GM23338 (cell line): ENCODE measurements at regions not wholly inside any gene's neighbourhood (a gene's known extent, or its start where the extent isn't known, plus 50 kb on each side); places are given as distances from the start of the nearest gene placed in this dataset.

Experiments
- CREB1 ChIP-seq: fragments of 250-450 bp; sonication (Bioruptor Pico); IDR thresholded peaks from 2 replicates; pipeline ENCODE4 v1.5.0; 2020; ENCODE audit warnings: low read depth, mild to moderate bottlenecking, moderate library complexity
- CTCF ChIP-seq, 2 experiments: fragments of 200-600 bp in 1 of 2; sonication (generic) in 1 of 2; conservative IDR thresholded peaks; 2 replicates each; pipeline versions ENCODE4 v1.5.1 to v1.6.1; 2016 to 2017; ENCODE audit warnings: antibody characterized with exemption in 2 of 2, low read depth in 2 of 2, mild to moderate bottlenecking in 2 of 2, moderate library complexity in 1 of 2
- ETS1 ChIP-seq: IDR thresholded peaks from 2 replicates; pipeline ENCODE4 v1.6.1; 2016; ENCODE audit warnings: antibody characterized with exemption
- EZH2 ChIP-seq: fragments of 200-600 bp; sonication (generic); IDR thresholded peaks from one replicate; pipeline ENCODE4 v1.8.0; 2017; ENCODE audit warnings: antibody characterized with exemption, mild to moderate bottlenecking, low read depth; ENCODE audit not compliant: unreplicated experiment
- EZH2phosphoT487 ChIP-seq: fragments of 200-600 bp; sonication (generic); IDR thresholded peaks from one replicate; pipeline ENCODE4 v1.8.1; 2018; ENCODE audit warnings: antibody characterized with exemption; ENCODE audit not compliant: unreplicated experiment
- JUNB ChIP-seq: IDR thresholded peaks from one replicate; pipeline ENCODE4 v1.6.1; 2016; ENCODE audit warnings: antibody characterized with exemption; ENCODE audit not compliant: unreplicated experiment
- NANOG ChIP-seq: IDR thresholded peaks from 2 replicates; pipeline ENCODE4 v1.6.1; 2016; ENCODE audit warnings: antibody characterized with exemption, borderline replicate concordance
- POLR2AphosphoS5 ChIP-seq: IDR thresholded peaks from 2 replicates; pipeline ENCODE4 v1.6.1; 2016; ENCODE audit warnings: antibody characterized with exemption, low read depth
- REST ChIP-seq: IDR thresholded peaks from one replicate; pipeline ENCODE4 v1.6.1; 2018; ENCODE audit warnings: antibody characterized with exemption; ENCODE audit not compliant: unreplicated experiment
- STAT1 ChIP-seq: IDR thresholded peaks from one replicate; pipeline ENCODE4 v1.6.1; 2016; ENCODE audit warnings: antibody characterized with exemption; ENCODE audit not compliant: unreplicated experiment
- ZNF114 ChIP-seq: fragments of 250-450 bp; sonication (Bioruptor Pico); IDR thresholded peaks from 2 replicates; pipeline ENCODE4 v1.5.0; 2020; ENCODE audit warnings: mild to moderate bottlenecking, moderate library complexity
- ZNF331 ChIP-seq: fragments of 250-450 bp; sonication (Bioruptor Pico); IDR thresholded peaks from 2 replicates; pipeline ENCODE4 v1.5.0; 2020; ENCODE audit warnings: low read depth, mild to moderate bottlenecking, moderate library complexity
- ZNF462 ChIP-seq: fragments of 250-450 bp; sonication (Bioruptor Pico); IDR thresholded peaks from 2 replicates; pipeline ENCODE4 v1.5.0; 2020; ENCODE audit warnings: mild to moderate bottlenecking, moderate library complexity

- TF ChIP-seq NANOG = peak; percentile 59; the same call in 1 of the 2 replicates
- no peak for TF ChIP-seq REST
- no peak for TF ChIP-seq CTCF (conservative IDR thresholded peaks at IDR 0.05; ENCODE audit: low read depth in 2 of 2)
- no peak for TF ChIP-seq POLR2AphosphoS5
- no peak for TF ChIP-seq EZH2
- no peak for TF ChIP-seq ETS1
- no peak for TF ChIP-seq ZNF114
- TF ChIP-seq EZH2phosphoT487 = no peak
- TF ChIP-seq STAT1 = no peak
- TF ChIP-seq CREB1 (CRISPR knock-in tag) = no peak
- TF ChIP-seq JUNB = no peak
- no peak for TF ChIP-seq ZNF331 (CRISPR knock-in tag)
- no peak for TF ChIP-seq ZNF462 (CRISPR knock-in tag)
Observed at GRCh38 chr2:96436416-96436815, 68.7 kb downstream of the NEURL3 start.
